HG02759 (cell line): ENCODE measurements at regions not wholly inside any gene's neighbourhood (a gene's known extent, or its start where the extent isn't known, plus 50 kb on each side); places are given as distances from the start of the nearest gene placed in this dataset.
"Not testable (repeated sequence)": the region's sequence is repeated elsewhere in the genome, so short reads cannot be mapped to it uniquely, and the experiment has no call there.

Experiments
- ATAC-seq: cut with Tn5 transposase; IDR thresholded peaks from one replicate; pipeline ENCODE4 v1.9.1; 2021; ENCODE audit warnings: mild to moderate bottlenecking, moderate library complexity; ENCODE audit not compliant: unreplicated experiment

DNA sequence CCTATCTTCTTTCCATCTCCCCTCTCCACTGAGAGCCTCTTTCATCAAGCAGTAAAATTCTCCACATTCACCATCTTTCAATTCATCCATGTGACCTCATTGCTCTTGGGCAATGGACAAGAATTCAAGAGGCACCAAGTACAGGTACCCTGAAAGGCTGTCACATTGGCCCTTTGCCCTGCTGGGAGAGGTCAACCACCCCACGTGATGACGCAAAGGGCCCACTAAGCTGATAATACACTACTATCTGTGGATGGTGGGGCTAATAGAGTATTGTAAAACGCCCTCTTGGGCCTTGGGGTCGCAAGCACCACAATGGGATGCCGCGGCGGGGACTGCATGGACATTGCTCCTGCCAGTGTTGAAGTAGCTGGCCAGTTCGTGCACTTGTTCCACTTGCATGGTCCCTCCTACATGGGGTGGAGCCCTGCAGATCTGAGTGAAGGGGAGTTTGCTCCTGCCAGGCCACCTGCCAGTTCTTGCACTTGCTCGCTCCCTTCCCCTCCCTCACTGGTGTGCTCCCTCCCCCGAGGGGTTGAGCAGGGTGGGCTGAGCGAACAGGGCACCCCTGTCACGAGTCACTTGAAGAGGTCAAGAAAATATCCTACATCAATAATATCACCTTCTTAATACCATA, 1578.8 kb upstream of the RAG2 start:
- no peak for ATAC-seq

DNA sequence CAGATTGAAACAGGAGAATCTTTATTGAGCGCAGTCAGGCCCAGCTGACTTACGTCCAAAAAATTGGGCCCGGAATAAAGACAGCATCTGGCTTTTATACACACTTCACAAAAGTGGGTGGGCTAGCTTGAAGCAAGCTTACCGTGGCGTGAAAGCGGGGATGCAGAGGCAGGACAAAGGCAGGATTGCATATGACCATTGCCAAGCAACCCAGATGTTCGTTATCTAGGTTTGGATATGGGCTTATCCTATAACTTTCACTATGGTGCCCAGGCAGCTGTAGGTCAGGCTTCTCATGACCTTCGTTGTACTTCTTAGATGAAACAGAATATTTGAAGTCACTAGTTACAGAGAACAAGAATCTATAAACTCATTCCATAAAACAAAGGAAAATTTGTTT, 1575.6 kb upstream of the RAG2 start:
- ATAC-seq = no peak

DNA sequence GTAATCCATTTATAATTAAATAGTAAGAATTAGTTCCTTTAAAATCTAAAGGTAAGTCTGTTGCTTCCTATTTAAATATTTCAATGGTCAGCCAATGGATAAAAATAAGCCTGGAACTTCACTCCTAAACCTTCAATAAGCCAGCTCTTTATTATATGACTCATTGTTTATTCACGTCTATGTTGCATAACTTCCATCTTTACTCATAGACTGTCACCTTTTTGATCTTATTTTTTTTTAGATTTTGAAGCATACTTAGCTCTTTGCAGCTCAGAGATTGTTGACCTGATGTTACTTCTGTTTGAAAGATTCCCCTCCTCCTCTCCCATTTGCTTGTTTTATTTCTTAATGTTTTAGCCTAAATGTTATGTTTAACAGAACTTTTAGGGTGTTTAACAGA, 1571.2 kb upstream of the RAG2 start:
- ATAC-seq = no peak

- ATAC-seq = no peak
Observed at GRCh38 chr11:38163526-38163925, 1565.5 kb upstream of the RAG2 start.

DNA sequence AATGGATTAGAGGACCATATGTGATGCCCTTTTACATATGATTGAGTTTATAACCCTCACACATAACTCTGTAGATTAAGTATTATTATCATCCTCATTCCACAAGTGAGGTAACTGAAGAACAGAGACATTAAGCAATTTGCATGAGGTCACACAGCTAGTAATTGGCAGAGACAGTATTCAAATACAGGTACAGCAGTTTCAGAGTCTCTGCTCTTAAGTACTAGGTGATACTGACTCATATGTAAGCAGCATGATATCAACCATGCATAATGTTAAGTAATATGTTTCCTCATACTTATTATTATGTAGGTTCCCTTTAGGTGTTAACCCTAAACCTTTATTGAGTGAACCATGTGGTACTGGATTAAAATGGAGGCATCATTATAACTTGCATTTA, 1562.4 kb upstream of the RAG2 start:
- ATAC-seq = no peak

- ATAC-seq = no peak
Observed at GRCh38 chr11:38159038-38159437, 1561.0 kb upstream of the RAG2 start.

DNA sequence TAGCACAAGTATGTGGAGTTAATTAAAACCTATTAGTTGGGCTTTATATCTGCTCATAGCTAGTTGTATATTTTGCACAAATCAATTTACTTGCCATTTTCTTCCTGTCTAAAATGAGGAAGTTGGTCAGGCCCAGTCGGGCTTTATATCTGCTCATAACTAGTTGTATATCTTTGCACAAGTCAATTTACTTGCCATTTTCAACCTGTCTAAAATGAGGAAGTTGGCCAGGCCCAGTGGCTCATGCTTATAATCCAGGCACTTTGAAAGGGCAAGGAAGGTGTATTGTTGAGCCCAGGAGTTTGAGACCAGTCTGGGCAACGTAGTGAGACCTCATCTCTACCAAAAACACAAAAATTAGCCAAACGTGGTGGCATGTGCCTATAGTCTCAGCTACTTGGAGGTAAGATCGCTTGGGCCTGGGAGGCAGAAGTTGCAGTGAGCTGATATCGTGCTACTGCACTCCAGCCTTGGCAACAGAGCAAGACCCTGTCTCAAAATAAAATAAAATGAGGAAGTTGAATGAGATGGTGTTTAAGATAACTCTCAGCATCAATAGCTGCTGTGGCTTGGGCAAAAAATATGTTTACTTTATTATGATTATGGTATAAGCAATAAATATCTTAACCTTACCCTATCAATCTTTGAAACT, 1558.6 kb upstream of the RAG2 start:
- no peak for ATAC-seq

DNA sequence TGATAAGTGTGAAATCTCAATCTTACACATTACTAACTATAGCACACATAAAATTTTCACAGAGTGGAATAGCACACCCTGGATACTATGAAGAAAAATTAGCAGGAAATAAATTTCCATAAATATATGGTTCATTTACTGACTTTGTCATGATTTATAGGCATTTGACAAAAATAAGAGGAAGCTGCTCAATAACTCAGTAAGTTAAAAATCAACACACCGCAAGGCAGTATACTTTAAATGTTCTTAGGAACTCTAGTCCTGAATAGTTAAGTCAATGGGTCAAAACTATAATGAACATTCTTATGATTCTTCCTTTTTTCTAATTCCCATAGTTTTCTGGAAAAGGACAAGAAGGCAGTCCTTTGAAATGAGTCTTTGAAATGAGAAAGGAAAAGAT, 1557.8 kb upstream of the RAG2 start:
- ATAC-seq = no peak

GRCh38 chr11:38153985-38154384, 1555.9 kb upstream of the RAG2 start:
- ATAC-seq = no peak

DNA sequence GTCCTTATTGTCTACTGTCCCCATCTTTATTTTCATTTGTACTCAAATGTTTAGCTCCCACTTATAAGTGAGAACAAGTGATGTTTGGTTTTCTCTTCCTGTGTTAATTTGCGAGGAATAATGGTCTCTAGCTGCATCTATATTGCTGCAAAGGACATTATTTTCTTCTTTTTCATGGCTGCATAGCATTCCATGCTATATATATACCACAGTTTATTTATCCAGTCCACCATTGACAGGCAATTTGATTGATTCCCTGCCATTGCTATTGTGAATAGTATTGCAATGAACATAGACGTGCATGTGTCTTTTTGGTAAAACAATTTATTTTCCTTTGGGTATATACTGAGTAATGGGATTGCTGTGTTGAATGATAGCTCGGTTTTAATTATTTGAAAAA, 1545.8 kb upstream of the RAG2 start:
- no peak for ATAC-seq

GRCh38 chr11:38138972-38139371, 1540.9 kb upstream of the RAG2 start:
- ATAC-seq = no peak

- no peak for ATAC-seq
Observed at GRCh38 chr11:38136887-38137286, 1538.9 kb upstream of the RAG2 start.

DNA sequence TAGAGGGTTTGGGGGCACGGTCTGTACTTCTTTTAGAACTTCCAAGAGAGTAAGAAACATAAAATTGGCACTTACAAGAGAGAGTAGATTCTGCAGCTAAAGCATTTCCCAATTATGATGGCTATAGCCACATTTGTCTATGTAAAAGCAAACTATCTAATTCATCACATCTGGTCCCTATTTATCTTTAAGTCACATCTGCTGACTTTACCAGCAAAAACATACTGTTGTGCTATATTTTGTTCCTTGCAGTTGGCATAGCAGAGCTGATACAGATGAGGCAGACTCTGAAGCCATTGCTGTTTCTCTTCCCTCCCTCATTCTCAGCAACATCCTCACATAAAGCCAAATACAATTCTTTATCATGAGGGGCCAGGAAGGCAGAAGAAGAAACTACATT, 1533.5 kb upstream of the RAG2 start:
- ATAC-seq = no peak

DNA sequence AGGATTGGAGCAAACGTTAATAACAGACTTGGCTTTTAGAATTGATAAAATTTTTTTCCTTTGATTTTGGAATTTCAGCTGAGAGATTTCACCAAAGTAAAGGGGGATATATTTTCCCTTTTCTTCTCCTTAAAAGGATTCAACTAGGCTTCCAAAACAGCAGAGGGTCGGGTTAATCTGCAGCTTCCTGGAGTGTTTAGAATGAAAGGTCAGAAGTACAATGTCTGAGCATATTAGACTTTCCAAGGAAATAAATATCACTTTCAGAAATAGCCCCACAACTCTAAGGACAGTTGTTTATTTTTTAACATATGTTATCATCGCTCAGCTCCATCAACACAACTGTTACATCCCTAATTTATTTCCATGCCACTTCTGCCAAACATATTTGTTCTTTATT, 1532.9 kb upstream of the RAG2 start:
- no peak for ATAC-seq

- ATAC-seq = no peak
Observed at GRCh38 chr11:38130514-38130913, 1532.5 kb upstream of the RAG2 start.

- ATAC-seq = no peak
Observed at GRCh38 chr11:38123673-38124072, 1525.6 kb upstream of the RAG2 start.

DNA sequence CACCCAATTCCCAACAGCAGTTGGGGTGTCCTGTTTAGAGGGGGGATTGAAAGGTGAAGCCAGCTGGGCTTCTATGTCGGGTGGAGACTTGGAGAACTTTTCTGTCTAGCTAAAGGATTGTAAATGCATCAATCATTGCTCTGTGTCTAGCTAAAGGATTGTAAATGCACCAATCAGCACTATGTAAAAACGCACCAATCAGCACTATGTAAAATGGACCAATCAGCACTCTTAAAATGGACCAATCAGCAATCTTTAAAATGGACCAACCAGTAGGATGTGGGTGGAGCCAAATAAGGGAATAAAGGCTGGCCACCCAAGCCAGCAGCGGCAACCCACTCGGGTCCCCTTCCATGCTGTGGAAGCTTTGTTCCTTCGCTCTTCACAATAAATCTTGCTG, 1518.6 kb upstream of the RAG2 start:
- ATAC-seq = not testable (repeated sequence)

DNA sequence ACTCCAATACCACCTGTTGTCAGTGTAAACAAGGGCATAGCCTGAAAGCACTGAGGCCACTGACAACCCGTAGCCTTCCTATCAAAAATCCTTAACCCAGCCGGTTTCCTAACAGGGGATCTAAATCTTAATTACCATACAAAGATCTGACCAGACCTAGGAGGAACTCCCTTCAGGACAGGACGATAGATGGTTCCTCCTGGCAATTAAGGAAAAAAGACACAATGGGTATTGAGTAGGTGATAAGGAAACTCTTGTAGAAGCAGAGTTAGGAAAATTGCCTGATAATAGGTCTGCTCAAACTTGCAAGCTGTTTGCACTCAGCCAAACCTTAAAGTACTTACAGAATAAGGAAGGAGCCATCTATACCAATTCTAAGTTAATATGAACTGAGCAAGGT, 1517.3 kb upstream of the RAG2 start:
- not testable (repeated sequence) for ATAC-seq

GRCh38 chr11:38100836-38101462, 1502.9 kb upstream of the RAG2 start:
- ATAC-seq = no peak

GRCh38 chr11:38095268-38095667, 1497.2 kb upstream of the RAG2 start:
- ATAC-seq = no peak

- ATAC-seq = no peak
Observed at GRCh38 chr11:38089726-38090125, 1491.7 kb upstream of the RAG2 start.

DNA sequence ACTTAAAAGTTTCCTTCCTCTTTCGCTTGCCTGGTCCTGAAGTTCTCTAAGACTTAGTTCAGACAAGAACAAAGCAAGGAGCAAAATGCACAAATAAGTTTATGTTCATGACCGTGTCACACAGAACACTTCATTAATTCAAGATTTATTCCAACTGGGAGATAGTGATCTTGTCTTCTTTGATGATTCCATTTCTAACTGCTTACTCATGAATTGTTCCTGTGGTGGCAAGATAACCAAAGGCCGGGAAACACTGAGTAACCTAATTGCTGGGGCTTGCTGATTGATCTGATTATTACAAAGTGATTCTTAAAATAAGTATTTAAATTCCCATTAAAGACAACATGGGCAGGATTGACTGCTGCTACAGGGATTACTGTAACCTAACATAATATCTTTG, 1462.9 kb upstream of the RAG2 start:
- ATAC-seq = no peak

DNA sequence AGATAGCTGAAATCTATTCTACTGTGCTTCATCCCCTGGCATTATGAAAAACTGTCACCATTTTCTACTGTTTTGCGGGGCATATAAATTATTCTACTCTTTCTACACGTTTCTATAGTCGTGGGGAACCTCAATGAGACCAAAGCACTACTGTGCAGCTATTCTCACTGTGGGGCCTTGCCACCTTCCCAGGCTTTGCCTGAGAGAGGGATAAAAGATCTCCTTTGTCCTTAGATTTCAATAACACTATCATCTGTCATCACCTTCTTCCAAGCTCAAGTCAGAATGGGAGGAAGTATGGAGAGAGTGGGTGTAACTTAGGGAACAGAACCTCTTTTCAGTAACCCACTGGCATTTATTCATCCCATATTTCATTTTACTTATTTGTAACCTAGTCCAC, 1462.1 kb upstream of the RAG2 start:
- ATAC-seq = no peak
